Activated CD4-positive, alpha-beta memory T cell treated with anti-CD3 and anti-CD28 coated beads for 36 hours (primary cell): ENCODE measurements at regions not wholly inside any gene's neighbourhood (a gene's known extent, or its start where the extent isn't known, plus 50 kb on each side); places are given as distances from the start of the nearest gene placed in this dataset.

ENCODE experiments used
- CTCF ChIA-PET: fragments of 350-600 bp; sonication (Branson Sonifier 250); formaldehyde crosslinking; loops from one replicate; lab custom pipeline; 2021; ENCODE audit warnings: antibody characterized with exemption, inconsistent platforms; lab: Charles Lee
- POLR2A ChIA-PET: fragments of 350-600 bp; sonication (Branson Sonifier 250); formaldehyde crosslinking; loops from one replicate; lab custom pipeline; 2021; ENCODE audit warnings: antibody characterized with exemption; lab: Charles Lee
- DNase-seq: peaks from one replicate; pipeline ENCODE4 v3.0.0-alpha.2; 2020
- H3K27ac Mint-ChIP-seq: one replicate; pipeline ENCODE4 v1.8.0; 2021; ENCODE audit warnings: mixed read lengths
- H3K27me3 Mint-ChIP-seq: one replicate; pipeline ENCODE4 v1.8.0; 2021; ENCODE audit warnings: mixed read lengths
- H3K36me3 Mint-ChIP-seq: one replicate; pipeline ENCODE4 v1.8.0; 2021; ENCODE audit warnings: mixed read lengths
- H3K4me1 Mint-ChIP-seq: one replicate; pipeline ENCODE4 v1.8.0; 2021; ENCODE audit warnings: low read depth, mixed read lengths
- H3K4me3 Mint-ChIP-seq: one replicate; pipeline ENCODE4 v1.8.0; 2021; ENCODE audit warnings: mild to moderate bottlenecking, mixed read lengths
- H3K9me3 Mint-ChIP-seq: one replicate; pipeline ENCODE4 v1.8.0; 2021; ENCODE audit warnings: mixed read lengths
- intact Hi-C: fragments of 100-400 bp; cut with micrococcal nuclease; formaldehyde crosslinking; loops from one replicate; pipeline ENCODE4 v1.15.1; 2023

DNA sequence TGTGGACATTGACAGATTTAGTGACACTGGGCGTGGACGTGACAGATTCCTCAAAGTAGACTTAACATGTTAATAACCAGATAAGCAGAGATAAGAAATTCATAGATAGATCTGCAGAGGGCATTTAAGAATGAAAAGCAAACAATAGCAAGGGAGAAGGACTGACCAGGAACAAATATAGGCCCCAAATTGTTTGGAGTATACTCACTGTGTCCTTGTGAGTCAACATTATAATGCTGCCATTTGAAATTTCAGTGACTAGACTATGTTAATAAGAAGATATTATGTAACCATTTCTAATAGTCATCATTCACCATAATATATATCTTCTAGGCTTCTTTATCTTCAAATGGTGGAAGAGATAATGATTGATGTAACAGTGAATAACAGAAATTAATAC is 78.1 kb upstream of the SLC38A11 start:
- H3K36me3 Mint-ChIP-seq: no peaks in the 10 kb centered on the region
- POLR2A ChIA-PET: no interaction called here

DNA sequence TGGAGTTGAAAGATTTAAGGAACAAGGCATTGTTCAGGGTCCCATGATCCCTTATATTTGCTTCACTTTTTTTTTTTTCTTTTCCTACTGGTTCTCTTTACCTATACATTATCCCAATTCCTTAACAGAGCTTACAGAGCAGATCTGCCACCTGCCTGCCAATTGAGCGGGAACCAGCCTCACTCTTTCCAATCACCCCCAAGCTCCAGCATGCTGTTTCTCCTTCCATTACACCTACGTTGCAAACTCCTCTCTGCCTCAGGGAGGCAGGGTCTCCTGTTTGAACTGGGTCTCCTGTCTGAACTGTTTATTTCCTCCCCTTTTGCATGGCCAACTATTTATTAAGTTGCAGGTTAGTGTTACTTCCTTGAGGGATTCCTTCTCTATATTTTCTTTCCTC is 77.2 kb upstream of the SLC38A11 start:
- Mint-ChIP-seq H3K4me3 (no peak overlapping the region), H3K9me3 (no peaks in the 10 kb centered on the region), H3K4me1 (no peaks in the 10 kb centered on the region), H3K27ac (no peak overlapping the region), H3K36me3 (no peaks in the 10 kb centered on the region), H3K27me3 (no peaks in the 10 kb centered on the region)
- no peak for DNase-seq
- ChIA-PET POLR2A (no interaction called here), CTCF (interaction anchor here (0.6 to 0.8 kb wide), 2 partner anchors 18 to 43 kb away, joined by 3 read pairs; no protein-coding TSS in a partner anchor)
- intact Hi-C loops: no loop called here

More for the DNA sequence above, 78.1 kb upstream of the SLC38A11 start:
- CTCF ChIA-PET: no interaction called here
- intact Hi-C loops: no loop called here
- DNase-seq: no peak
- H3K27ac Mint-ChIP-seq: no peak overlapping the region
- peaks cover 3% of the 10 kb centered on the region for H3K9me3 Mint-ChIP-seq
- H3K4me3 Mint-ChIP-seq: no peak overlapping the region
- H3K27me3 Mint-ChIP-seq: no peaks in the 10 kb centered on the region
- H3K4me1 Mint-ChIP-seq: no peaks in the 10 kb centered on the region

DNA sequence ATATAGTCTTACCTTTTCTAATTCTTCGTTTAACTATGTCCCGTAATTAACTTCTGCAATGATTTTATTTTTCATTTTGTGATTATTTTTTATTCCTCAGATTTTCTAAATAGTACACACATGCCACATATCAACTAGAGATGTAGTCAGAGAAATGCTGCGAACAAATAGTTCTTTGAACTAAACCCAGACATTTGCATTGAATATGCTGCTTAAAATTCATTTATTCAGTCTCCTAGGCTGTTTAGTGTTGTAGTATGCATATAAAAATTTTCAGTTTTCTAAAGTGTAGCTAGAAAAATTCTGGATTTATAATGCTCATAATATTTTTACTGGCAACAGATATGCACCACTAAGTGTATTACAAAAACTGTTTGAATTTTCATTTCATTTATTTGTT is 68.9 kb upstream of the SLC38A11 start:
- no peak overlapping the region for H3K27ac Mint-ChIP-seq
- intact Hi-C loops: no loop called here
- H3K4me3 Mint-ChIP-seq: no peak overlapping the region
- CTCF ChIA-PET: no interaction called here
- no peaks in the 10 kb centered on the region for H3K4me1 Mint-ChIP-seq
- no peaks in the 10 kb centered on the region for H3K9me3 Mint-ChIP-seq
- no peak for DNase-seq
- peaks cover 8% of the 10 kb centered on the region for H3K27me3 Mint-ChIP-seq
- no peaks in the 10 kb centered on the region for H3K36me3 Mint-ChIP-seq
- POLR2A ChIA-PET: no interaction called here

DNA sequence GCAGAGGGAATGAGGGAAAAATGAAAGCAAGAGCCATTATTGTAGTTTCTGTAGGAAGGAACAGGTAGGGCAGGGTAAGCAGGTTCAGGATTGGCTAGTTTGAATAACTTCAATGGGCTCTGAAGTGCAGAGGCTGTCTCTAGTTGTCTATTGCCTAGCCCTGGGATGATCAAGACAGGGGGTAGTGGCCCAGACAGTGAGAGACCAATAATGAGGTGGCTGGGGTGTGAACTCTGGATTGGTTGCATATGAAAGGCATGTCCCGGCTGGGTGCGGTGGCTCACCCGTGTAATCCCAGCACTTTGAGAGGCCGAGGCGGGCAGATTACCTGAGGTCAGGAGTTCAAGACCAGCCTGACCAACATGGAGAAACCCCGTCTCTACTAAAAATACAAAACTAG is 67.5 kb upstream of the SLC38A11 start:
- Mint-ChIP-seq H3K4me1 (no peaks in the 10 kb centered on the region), H3K27ac (no peak overlapping the region), H3K4me3 (no peak overlapping the region), H3K9me3 (no peaks in the 10 kb centered on the region), H3K36me3 (no peaks in the 10 kb centered on the region), H3K27me3 (peaks cover 8% of the 10 kb centered on the region)
- DNase-seq: no peak
- ChIA-PET POLR2A (no interaction called here), CTCF (no interaction called here)
- intact Hi-C loops: no loop called here

DNA sequence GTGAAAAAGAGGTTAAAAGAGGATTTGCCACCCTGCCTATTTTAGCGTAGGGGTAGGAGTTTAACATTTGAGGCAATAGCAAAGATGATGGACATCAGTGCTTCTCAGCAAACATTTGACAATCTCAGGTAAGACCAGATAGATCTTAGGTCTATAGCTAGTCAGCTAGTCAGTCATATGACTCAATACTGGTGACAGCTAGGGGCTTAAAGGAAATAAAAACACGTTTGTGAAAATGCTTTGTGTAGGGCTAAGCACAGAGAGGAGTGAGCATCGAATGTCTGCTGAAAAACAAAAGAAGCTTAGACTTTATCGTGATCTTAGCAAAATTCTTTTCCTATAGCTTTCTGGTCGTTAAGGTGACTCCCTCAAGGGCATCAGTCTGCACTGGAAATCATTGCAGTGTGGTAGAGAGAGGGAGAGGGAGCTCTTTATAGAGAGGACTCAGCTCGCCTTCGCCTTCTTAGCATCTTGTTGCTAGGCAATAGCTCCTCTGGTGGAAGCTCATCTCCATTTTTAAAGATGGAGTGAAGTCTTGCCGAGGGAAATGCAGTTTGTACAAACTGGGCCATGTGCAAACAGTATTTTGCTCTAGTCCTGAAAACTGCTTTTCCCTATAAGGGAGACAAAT is 62.8 kb upstream of the SLC38A11 start:
- CTCF ChIA-PET: interaction anchor here (1.5 kb wide), 1 partner anchor 275 kb away, joined by 3 read pairs; no protein-coding TSS in a partner anchor

GRCh38 chr2:165016772-165017411 is 61.6 kb upstream of the SLC38A11 start:
- Mint-ChIP-seq H3K4me3 (no peak overlapping the region), H3K4me1 (no peaks in the 10 kb centered on the region), H3K27ac (no peak overlapping the region), H3K36me3 (no peaks in the 10 kb centered on the region), H3K27me3 (peaks cover 10% of the 10 kb centered on the region), H3K9me3 (no peaks in the 10 kb centered on the region)
- ChIA-PET POLR2A (no interaction called here), CTCF (interaction anchor here (0.6 to 1.8 kb wide), 14 partner anchors 15 to 858 kb away, joined by 3 to 14 read pairs (median 4); partner anchors contain the start of genes SCN2A and SCN3A)
- DNase-seq: peak; percentile 14
- intact Hi-C loops: loop anchor here (1.0 to 10.0 kb wide), 3 partner anchors 187 to 858 kb away; partner anchors contain the start of gene SCN3A

More for the DNA sequence above, 62.8 kb upstream of the SLC38A11 start:
- Mint-ChIP-seq H3K9me3 (no peaks in the 10 kb centered on the region), H3K27me3 (peaks cover 10% of the 10 kb centered on the region), H3K36me3 (no peaks in the 10 kb centered on the region), H3K4me3 (no peak overlapping the region), H3K27ac (no peak overlapping the region), H3K4me1 (no peaks in the 10 kb centered on the region)
- DNase-seq: no peak
- POLR2A ChIA-PET: no interaction called here
- intact Hi-C loops: loop anchor here (5.0 to 10.0 kb wide), 2 partner anchors 289 to 857 kb away; no protein-coding TSS in a partner anchor

DNA sequence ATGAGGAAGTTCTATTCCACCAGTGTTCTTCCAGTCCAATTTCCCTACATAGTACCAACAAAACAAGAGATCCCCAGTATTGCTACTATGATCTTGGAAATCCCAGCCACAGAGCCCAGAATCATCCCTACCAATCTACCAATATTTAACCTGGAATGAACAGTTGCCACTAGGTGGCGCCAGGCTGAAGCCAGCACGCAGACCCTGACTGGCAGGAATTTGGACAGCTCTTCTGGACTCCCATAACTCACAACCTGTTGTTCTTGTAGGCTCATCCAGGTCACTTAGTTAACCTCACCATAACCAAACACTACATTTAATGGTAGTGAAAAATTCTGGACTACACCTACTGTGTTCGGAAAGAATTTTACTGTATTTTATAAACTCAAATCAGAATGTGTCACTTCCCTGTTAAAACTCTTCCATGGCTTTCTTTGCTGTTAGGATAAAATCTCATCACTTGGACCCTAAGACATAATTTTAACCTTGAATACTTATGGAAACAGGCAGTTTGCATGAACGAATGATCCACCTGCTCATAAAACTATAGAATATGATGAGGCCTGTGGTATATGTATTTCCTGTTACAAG is 59.8 kb upstream of the SLC38A11 start:
- H3K4me3 Mint-ChIP-seq: no peak overlapping the region
- CTCF ChIA-PET: interaction anchor here (0.6 to 1.8 kb wide), 6 partner anchors 17 to 211 kb away, joined by 3 to 9 read pairs (median 4); partner anchors contain the start of gene SCN3A
- no peak overlapping the region for H3K27ac Mint-ChIP-seq
- no peaks in the 10 kb centered on the region for H3K4me1 Mint-ChIP-seq
- H3K27me3 Mint-ChIP-seq: peaks cover 11% of the 10 kb centered on the region
- intact Hi-C loops: loop anchor here (5.0 to 10.0 kb wide), 2 partner anchors 292 to 860 kb away; no protein-coding TSS in a partner anchor
- H3K9me3 Mint-ChIP-seq: no peaks in the 10 kb centered on the region
- POLR2A ChIA-PET: no interaction called here
- peak; percentile 60 for DNase-seq
- no peaks in the 10 kb centered on the region for H3K36me3 Mint-ChIP-seq

- peaks cover 9% of the 10 kb centered on the region for H3K27me3 Mint-ChIP-seq
- CTCF ChIA-PET: interaction anchor here (0.8 to 1.8 kb wide), 3 partner anchors 18 to 210 kb away, joined by 3 to 9 read pairs (median 3); partner anchors contain the start of gene SCN3A
- no peaks in the 10 kb centered on the region for H3K4me1 Mint-ChIP-seq
- no peaks in the 10 kb centered on the region for H3K9me3 Mint-ChIP-seq
- POLR2A ChIA-PET: no interaction called here
- DNase-seq: no peak
- intact Hi-C loops: loop anchor here (10.0 kb wide), 1 partner anchor 861 kb away; no protein-coding TSS in a partner anchor
- no peak overlapping the region for H3K27ac Mint-ChIP-seq
- H3K4me3 Mint-ChIP-seq: no peak overlapping the region
- no peaks in the 10 kb centered on the region for H3K36me3 Mint-ChIP-seq
These were observed 58.8 kb upstream of the SLC38A11 start for GRCh38 chr2:165013944-165014619.

- Mint-ChIP-seq H3K9me3 (no peaks in the 10 kb centered on the region), H3K4me1 (no peaks in the 10 kb centered on the region), H3K4me3 (no peak overlapping the region), H3K27me3 (peaks cover 10% of the 10 kb centered on the region), H3K36me3 (no peaks in the 10 kb centered on the region), H3K27ac (no peak overlapping the region)
- ChIA-PET POLR2A (no interaction called here), CTCF (no interaction called here)
- no peak for DNase-seq
- intact Hi-C loops: loop anchor here (10.0 kb wide), 1 partner anchor 864 kb away; no protein-coding TSS in a partner anchor
These were observed 55.9 kb upstream of the SLC38A11 start for GRCh38 chr2:165011199-165011598.

GRCh38 chr2:165010556-165010955 is 55.2 kb upstream of the SLC38A11 start:
- H3K9me3 Mint-ChIP-seq: no peaks in the 10 kb centered on the region
- intact Hi-C loops: loop anchor here (10.0 kb wide), 1 partner anchor 864 kb away; no protein-coding TSS in a partner anchor
- no peaks in the 10 kb centered on the region for H3K4me1 Mint-ChIP-seq
- H3K4me3 Mint-ChIP-seq: no peak overlapping the region
- no peak for DNase-seq
- no peaks in the 10 kb centered on the region for H3K36me3 Mint-ChIP-seq
- no peak overlapping the region for H3K27ac Mint-ChIP-seq
- ChIA-PET POLR2A (no interaction called here), CTCF (no interaction called here)
- H3K27me3 Mint-ChIP-seq: peaks cover 13% of the 10 kb centered on the region

GRCh38 chr2:165009466-165009865 is 54.1 kb upstream of the SLC38A11 start:
- ChIA-PET POLR2A (no interaction called here), CTCF (no interaction called here)
- no peak for DNase-seq
- Mint-ChIP-seq H3K4me1 (no peaks in the 10 kb centered on the region), H3K4me3 (no peak overlapping the region), H3K27ac (no peak overlapping the region), H3K9me3 (no peaks in the 10 kb centered on the region), H3K36me3 (no peaks in the 10 kb centered on the region), H3K27me3 (peaks cover 12% of the 10 kb centered on the region)
- intact Hi-C loops: no loop called here
